Right lobe of liver (tissue), 6 donors: ENCODE measurements at regions not wholly inside any gene's neighbourhood (a gene's known extent, or its start where the extent isn't known, plus 50 kb on each side); places are given as distances from the start of the nearest gene placed in this dataset.

Source experiments
- ATAC-seq, 4 donors: fragments of 200-7000 bp; cut with Tn5 transposase; one replicate each; pipeline ENCODE4 v1.9.1; 2020; ENCODE audit warnings: mild to moderate bottlenecking in 4 of 4, moderate library complexity in 4 of 4
- DNase-seq, 3 donors: peaks; one replicate each; pipeline ENCODE4 v3.0.0-alpha.2; 2020
- H3K27ac ChIP-seq, 3 donors: fragments of 200-600 bp; one replicate each; pipeline ENCODE4 v1.8.0; 2022
- H3K27me3 ChIP-seq, 2 donors: fragments of 200-600 bp; one replicate each; pipeline ENCODE4 v1.8.0; 2022
- H3K36me3 ChIP-seq, 4 donors: fragments of 200-600 bp; sonication (generic) in 1 of 4; one replicate each; pipeline versions ENCODE4 v1.5.1 to v1.8.0; 2017 to 2022; ENCODE audit warnings: control low read depth in 1 of 4
- H3K4me1 ChIP-seq, 4 donors: fragments of 200-600 bp; sonication (generic) in 1 of 4; one replicate each; pipeline versions ENCODE4 v1.5.1 to v1.8.0; 2017 to 2022; ENCODE audit warnings: control low read depth in 1 of 4
- H3K4me3 ChIP-seq, 3 donors: fragments of 200-600 bp; one replicate each; pipeline ENCODE4 v1.8.0; 2022
- H3K9me3 ChIP-seq, 4 donors: fragments of 200-600 bp; sonication (generic) in 1 of 4; one replicate each; pipeline versions ENCODE4 v1.5.1 to v1.8.0; 2017 to 2022; ENCODE audit warnings: control low read depth in 1 of 4
- CTCF ChIP-seq, 4 donors: fragments of 200-600 bp in 3 of 4; fragments of 450-650 bp in 1 of 4; IDR thresholded peaks; one replicate each; pipeline versions ENCODE4 v1.5.1 to v1.8.0; 2016 to 2022; ENCODE audit warnings: antibody characterized with exemption in 4 of 4, mild to moderate bottlenecking in 2 of 4
- POLR2A ChIP-seq: fragments of 450-650 bp; IDR thresholded peaks from one replicate; pipeline ENCODE4 v1.6.1; 2017; ENCODE audit warnings: antibody characterized with exemption, mild to moderate bottlenecking
- WGBS: methylation state at CpG from one replicate; pipeline ENCODE4 v1.1.6; 2018; ENCODE audit warnings: low coverage, low lambda C conversion rate; ENCODE audit not compliant: insufficient coverage; ENCODE audit errors: missing lambda C conversion rate; 5-methylcytosine and 5-hydroxymethylcytosine counted together
- intact Hi-C, 2 donors: fragments of 100-400 bp; cut with DNase I; formaldehyde crosslinking; loops; one replicate each; pipeline versions ENCODE4 v1.11.2 to v1.14.1; 2022
- donor health status: DM: no; HTN: yes; CAD: no.
- donor health status: DM: no; HTN: no; CAD: no.
- donor health status: DM: no; HTN: no; CAD: no.
- donor health status: DM: no; HTN: yes; CAD: no.
- donor health status: DM: no; HTN: yes; CAD: no.

DNA sequence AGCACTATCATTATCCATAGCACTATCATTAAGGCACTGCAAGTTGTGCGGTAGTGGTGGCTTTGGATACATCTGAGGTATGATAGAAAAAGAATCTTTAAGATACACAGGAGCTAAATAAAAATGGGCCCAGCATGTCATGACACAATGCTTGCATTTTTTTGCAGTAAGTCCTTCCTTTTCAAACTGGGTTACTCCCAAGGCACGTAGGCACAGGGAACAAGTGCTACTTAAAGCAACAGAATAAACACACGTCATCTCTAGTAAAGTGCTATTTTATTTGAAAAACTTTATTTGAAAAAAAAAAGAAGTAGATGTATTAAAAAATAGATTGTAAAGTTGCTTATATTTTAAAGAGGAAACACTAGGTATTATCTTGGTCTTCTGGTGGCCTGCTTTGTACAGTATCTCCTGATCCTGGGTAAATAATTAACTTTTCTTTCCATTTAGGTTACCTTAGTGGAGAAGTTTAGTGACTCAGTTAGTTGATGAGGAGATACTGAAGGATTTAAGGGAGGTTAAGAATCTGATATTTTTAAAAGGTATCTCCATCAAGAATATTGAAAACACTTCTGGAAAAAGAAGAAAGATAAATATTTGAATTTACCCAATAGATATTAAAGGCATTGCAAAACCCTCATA lies 129.6 kb downstream of the EDN1 start:
- no peaks in the 10 kb centered on the region for H3K4me1 ChIP-seq
- no peaks in the 10 kb centered on the region for H3K9me3 ChIP-seq
- intact Hi-C loops: no loop called here
- H3K4me3 ChIP-seq: no peak overlapping the region
- no peak overlapping the region for H3K27ac ChIP-seq
- WGBS: 53% methylated on average over 3 of the region's 3 CpGs
- no peaks in the 10 kb centered on the region for H3K27me3 ChIP-seq
- TF ChIP-seq POLR2A: no peak
- DNase-seq (no peak), ATAC-seq (peak in 2 of 4 donors; percentile 46 to 88)
- no peaks in the 10 kb centered on the region for H3K36me3 ChIP-seq

GRCh38 chr6:12420626-12421025 lies 130.5 kb downstream of the EDN1 start:
- DNase-seq (no peak), ATAC-seq (no peak)
- H3K9me3 ChIP-seq: no peaks in the 10 kb centered on the region
- intact Hi-C loops: no loop called here
- H3K27ac ChIP-seq: no peak overlapping the region
- no peaks in the 10 kb centered on the region for H3K4me1 ChIP-seq
- no peaks in the 10 kb centered on the region for H3K36me3 ChIP-seq
- no peaks in the 10 kb centered on the region for H3K27me3 ChIP-seq
- no peak for TF ChIP-seq CTCF (IDR thresholded peaks at IDR 0.05)
- no peak overlapping the region for H3K4me3 ChIP-seq
- 95% methylated on average over 4 of the region's 5 CpGs for WGBS

- intact Hi-C loops: no loop called here
- H3K27ac ChIP-seq: no peak overlapping the region
- no peak for DNase-seq
- H3K4me1 ChIP-seq: no peaks in the 10 kb centered on the region
- H3K36me3 ChIP-seq: no peaks in the 10 kb centered on the region
- H3K27me3 ChIP-seq: no peaks in the 10 kb centered on the region
- no peak for ATAC-seq
- no CpG with 5 or more reads among the region's 1 CpG for WGBS
- H3K9me3 ChIP-seq: no peaks in the 10 kb centered on the region
- no peak overlapping the region for H3K4me3 ChIP-seq
- TF ChIP-seq POLR2A (no peak), CTCF (IDR thresholded peaks at IDR 0.05) (no peak)
Measured at GRCh38 chr6:12421596-12421995, 131.4 kb downstream of the EDN1 start.

DNA sequence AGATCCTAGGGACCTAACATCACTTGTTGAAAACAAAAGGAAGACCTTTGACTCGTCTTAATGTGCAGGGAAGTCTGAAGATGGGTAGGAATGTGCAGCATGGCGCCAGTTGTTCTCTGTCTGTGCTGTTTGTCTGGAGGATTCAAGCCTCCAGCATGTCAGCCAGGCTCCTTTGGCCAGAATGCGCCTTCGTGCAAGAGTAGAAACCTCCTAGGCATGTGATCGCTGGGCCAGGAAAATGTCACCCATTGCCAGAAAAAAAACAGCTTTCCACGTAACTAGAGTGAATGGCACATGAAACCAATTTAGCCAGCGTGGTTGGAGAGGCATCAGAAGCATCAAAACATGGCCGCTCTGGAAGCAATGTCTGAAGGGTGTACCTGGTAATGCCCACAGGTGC lies 132.7 kb downstream of the EDN1 start:
- WGBS: 88% methylated on average over 5 of the region's 8 CpGs
- DNase-seq (no peak), ATAC-seq (no peak)
- Histone ChIP-seq H3K36me3 (no peaks in the 10 kb centered on the region), H3K4me3 (no peak overlapping the region), H3K27me3 (no peaks in the 10 kb centered on the region), H3K27ac (no peak overlapping the region), H3K9me3 (no peaks in the 10 kb centered on the region), H3K4me1 (no peaks in the 10 kb centered on the region)
- intact Hi-C loops: no loop called here
- TF ChIP-seq POLR2A (no peak), CTCF (IDR thresholded peaks at IDR 0.05) (no peak)

- Histone ChIP-seq H3K4me3 (no peak overlapping the region), H3K4me1 (no peaks in the 10 kb centered on the region), H3K27ac (no peak overlapping the region), H3K27me3 (no peaks in the 10 kb centered on the region), H3K36me3 (no peaks in the 10 kb centered on the region), H3K9me3 (no peaks in the 10 kb centered on the region)
- intact Hi-C loops: no loop called here
- TF ChIP-seq POLR2A (no peak), CTCF (IDR thresholded peaks at IDR 0.05) (no peak)
- ATAC-seq (no peak), DNase-seq (no peak)
- 33% methylated on average over 1 of the region's 1 CpG for WGBS
Measured at GRCh38 chr6:12423832-12424231, 133.7 kb downstream of the EDN1 start.
